ENCODE measurements at regions not wholly inside any gene's neighbourhood (a gene's known extent, or its start where the extent isn't known, plus 50 kb on each side); places are given as distances from the start of the nearest gene placed in this dataset.

- TF ChIP-seq CTCF (IDR thresholded peaks at IDR 0.05) (no peak), POLR2A (IDR thresholded peaks at IDR 0.05) (no peak)
Measured at GRCh38 chr1:81288689-81289088, 512.0 kb upstream of the ADGRL2 start.
